ENCODE measurements at regions not wholly inside any gene's neighbourhood (a gene's known extent, or its start where the extent isn't known, plus 50 kb on each side); places are given as distances from the start of the nearest gene placed in this dataset.
A peak's percentile ranks its signal among the peaks of the same experiment; 100 is the strongest.

DNA sequence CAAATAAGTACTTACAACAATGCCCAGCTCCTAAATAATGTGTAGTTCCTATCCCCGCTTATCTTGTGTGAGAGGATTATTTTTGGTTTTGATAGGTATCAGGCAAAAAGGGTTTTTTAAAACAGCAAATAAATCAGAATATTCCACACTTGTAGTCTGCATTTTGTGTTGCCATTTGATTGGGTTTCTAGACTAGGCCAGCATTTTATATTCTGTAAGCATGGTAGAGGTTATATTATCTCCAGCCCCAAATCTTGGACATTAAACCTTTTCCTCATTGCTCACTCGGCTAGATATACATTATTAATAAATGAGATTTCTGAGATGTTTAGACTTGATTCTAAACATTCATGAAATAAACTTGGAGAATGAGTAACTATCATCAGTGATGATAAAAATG, 165.7 kb upstream of the C1orf21 start:
- Histone ChIP-seq H3K27ac (no peak overlapping the region), H3K36me3 (no peaks in the 10 kb centered on the region), H3K27me3 (no peaks in the 10 kb centered on the region), H3K9me3 (no peaks in the 10 kb centered on the region), H3K4me1 (peaks cover 0 to 10% (median 7%) of the 10 kb centered on the region in 4 donors), H3K4me3 (no peak overlapping the region)
- DNase-seq (no peak), ATAC-seq (ENCODE audit: low FRiP score in 2 of 2) (no peak)
- no peak for TF ChIP-seq EP300 (IDR thresholded peaks at IDR 0.05)
- TF ChIP-seq, protein P1, sequence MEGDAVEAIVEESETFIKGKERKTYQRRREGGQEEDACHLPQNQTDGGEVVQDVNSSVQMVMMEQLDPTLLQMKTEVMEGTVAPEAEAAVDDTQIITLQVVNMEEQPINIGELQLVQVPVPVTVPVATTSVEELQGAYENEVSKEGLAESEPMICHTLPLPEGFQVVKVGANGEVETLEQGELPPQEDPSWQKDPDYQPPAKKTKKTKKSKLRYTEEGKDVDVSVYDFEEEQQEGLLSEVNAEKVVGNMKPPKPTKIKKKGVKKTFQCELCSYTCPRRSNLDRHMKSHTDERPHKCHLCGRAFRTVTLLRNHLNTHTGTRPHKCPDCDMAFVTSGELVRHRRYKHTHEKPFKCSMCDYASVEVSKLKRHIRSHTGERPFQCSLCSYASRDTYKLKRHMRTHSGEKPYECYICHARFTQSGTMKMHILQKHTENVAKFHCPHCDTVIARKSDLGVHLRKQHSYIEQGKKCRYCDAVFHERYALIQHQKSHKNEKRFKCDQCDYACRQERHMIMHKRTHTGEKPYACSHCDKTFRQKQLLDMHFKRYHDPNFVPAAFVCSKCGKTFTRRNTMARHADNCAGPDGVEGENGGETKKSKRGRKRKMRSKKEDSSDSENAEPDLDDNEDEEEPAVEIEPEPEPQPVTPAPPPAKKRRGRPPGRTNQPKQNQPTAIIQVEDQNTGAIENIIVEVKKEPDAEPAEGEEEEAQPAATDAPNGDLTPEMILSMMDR (IDR thresholded peaks at IDR 0.05) = no peak
- TF ChIP-seq POLR2A (IDR thresholded peaks at IDR 0.05) = no peak
- TF ChIP-seq POLR2AphosphoS5 (IDR thresholded peaks at IDR 0.05) = no peak
- WGBS, 2 donors = 93 to 97% methylated on average over 2 of the region's 2 CpGs

DNA sequence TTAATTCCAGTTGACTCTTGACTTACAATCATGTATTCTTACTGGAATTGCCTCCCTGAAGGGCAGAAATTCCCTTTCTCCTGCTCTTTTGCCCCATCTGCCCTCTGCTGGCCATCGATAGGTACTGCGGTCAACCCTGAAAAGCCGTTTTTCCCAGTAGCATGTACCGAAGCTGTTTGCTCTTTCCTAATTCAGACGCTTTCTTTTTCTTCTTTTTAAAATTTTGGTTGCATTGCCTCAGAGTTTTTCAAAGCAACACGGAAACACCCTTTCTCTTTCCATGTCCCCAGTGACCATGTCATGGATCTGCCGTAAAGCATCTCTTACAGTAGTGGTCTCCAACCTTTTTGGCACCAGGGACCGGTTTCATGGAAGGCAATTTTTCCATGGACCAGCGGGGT, 164.2 kb upstream of the C1orf21 start:
- DNase-seq = peak in 1 of 2 donors; percentile 62
- TF ChIP-seq EP300 (IDR thresholded peaks at IDR 0.05) (no peak), POLR2A (IDR thresholded peaks at IDR 0.05) (no peak), POLR2AphosphoS5 (IDR thresholded peaks at IDR 0.05) (no peak)
- TF ChIP-seq, protein P1 (IDR thresholded peaks at IDR 0.05) = peak; percentile 83 to 92 (median 89)
- Histone ChIP-seq H3K9me3 (no peaks in the 10 kb centered on the region), H3K4me3 (no peak overlapping the region), H3K4me1 (peaks cover 0 to 10% (median 7%) of the 10 kb centered on the region in 4 donors), H3K27ac (no peak overlapping the region), H3K27me3 (no peaks in the 10 kb centered on the region), H3K36me3 (no peaks in the 10 kb centered on the region)
- WGBS, 2 donors = 28 to 33% methylated on average over 9 of the region's 9 CpGs
- ATAC-seq (ENCODE audit: low FRiP score in 2 of 2) = peak; percentile 69 to 87

DNA sequence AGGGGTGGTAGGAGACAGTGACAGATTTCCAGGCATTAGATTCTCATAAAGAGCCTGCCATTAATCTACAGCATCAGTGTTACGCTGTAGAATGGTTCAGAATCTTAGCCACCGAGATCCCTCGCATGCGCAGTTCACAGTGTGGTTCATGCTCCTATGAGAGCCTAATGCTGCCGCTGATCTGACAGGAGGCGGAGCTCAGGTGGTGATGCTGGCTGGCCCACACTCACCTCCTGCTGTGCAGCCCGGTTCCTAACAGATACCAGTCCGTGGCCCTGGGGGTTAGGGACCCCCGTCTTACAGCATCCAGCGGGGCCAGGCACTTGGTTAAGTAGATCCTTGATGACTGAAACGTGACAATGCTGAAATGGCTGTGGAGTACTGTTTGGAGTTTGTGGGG, 163.6 kb upstream of the C1orf21 start:
- TF ChIP-seq POLR2AphosphoS5 (IDR thresholded peaks at IDR 0.05) (no peak), POLR2A (IDR thresholded peaks at IDR 0.05) (no peak), EP300 (IDR thresholded peaks at IDR 0.05) (no peak)
- TF ChIP-seq, protein P1 (IDR thresholded peaks at IDR 0.05) = no peak
- H3K4me3 ChIP-seq = no peak overlapping the region
- H3K27me3 ChIP-seq = no peaks in the 10 kb centered on the region
- H3K36me3 ChIP-seq = no peaks in the 10 kb centered on the region
- ATAC-seq (ENCODE audit: low FRiP score in 2 of 2) = peak; percentile 4 to 59
- H3K4me1 ChIP-seq = peaks cover 0 to 10% (median 7%) of the 10 kb centered on the region in 4 donors
- H3K9me3 ChIP-seq = no peaks in the 10 kb centered on the region
- H3K27ac ChIP-seq = no peak overlapping the region
- peak in 1 of 2 donors; percentile 28 for DNase-seq
- WGBS, 2 donors = 82 to 85% methylated on average over 10 to 11 of the region's 11 CpGs

DNA sequence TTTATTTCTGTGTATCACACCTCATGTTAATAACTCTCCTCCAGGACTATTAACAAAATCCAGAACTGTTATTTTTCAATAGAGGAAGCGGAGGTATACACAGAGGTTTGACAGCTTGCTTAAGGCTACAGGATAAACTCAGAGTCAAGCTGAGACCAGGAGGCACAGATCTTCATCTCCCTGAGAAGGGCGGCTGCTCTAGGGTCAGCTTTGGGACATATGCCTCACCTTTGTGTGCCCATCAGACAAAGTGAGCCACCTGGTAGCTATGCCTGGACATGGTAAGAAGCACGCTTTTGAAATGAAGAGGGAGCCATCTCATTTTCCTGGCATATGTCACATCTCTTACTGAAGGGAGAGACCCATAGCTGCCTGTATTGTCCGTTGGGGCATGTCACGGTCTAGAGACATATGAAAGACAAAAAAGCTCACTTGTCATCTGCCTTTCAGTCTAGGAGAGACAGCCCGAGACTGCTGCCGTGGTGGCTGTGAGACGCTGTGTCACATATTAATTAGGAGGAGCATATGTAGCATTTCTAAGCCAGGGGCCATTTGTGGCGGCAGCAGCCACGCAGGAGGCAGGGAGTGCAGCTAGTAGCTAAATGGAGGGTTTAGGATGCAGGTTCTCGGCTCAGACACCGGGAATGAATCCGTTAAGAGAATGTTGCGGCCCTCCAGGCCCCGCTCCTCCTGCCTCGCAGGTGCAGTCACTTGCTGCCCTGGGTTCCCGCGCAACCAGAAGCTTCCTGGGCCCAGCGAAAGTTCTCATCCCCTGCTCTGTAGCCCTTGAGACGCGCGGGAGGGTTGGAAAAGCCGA, 161.3 kb upstream of the C1orf21 start:
- ATAC-seq (ENCODE audit: low FRiP score in 2 of 2) (no peak), DNase-seq (no peak)
- Histone ChIP-seq H3K27me3 (no peaks in the 10 kb centered on the region), H3K4me1 (peaks cover 0 to 10% (median 7%) of the 10 kb centered on the region in 4 donors), H3K4me3 (no peak overlapping the region), H3K27ac (no peak overlapping the region), H3K36me3 (no peaks in the 10 kb centered on the region), H3K9me3 (no peaks in the 10 kb centered on the region)
- 93 to 97% methylated on average over 23 of the region's 23 CpGs for WGBS, 2 donors
- TF ChIP-seq POLR2AphosphoS5 (IDR thresholded peaks at IDR 0.05) (no peak), POLR2A (IDR thresholded peaks at IDR 0.05) (no peak), EP300 (IDR thresholded peaks at IDR 0.05) (no peak)
- TF ChIP-seq, protein P1 (IDR thresholded peaks at IDR 0.05) = no peak

All from upper lobe of left lung (tissue), 6 donors.